Breast epithelium (tissue), 4 donors: ENCODE measurements at regions not wholly inside any gene's neighbourhood (a gene's known extent, or its start where the extent isn't known, plus 50 kb on each side); places are given as distances from the start of the nearest gene placed in this dataset.

ENCODE experiments used
- DNase-seq, 2 donors: peaks; one replicate each; pipeline ENCODE4 v3.0.0-alpha.2; 2019; ENCODE audit warnings: low spot score in 2 of 2
- H3K27ac ChIP-seq, 2 donors: fragments of 200-600 bp; sonication (generic) in 1 of 2; one replicate each; pipeline ENCODE4 v1.5.1; 2016 to 2019; ENCODE audit warnings: mild to moderate bottlenecking in 1 of 2
- H3K27me3 ChIP-seq, 2 donors: fragments of 200-600 bp; sonication (generic) in 1 of 2; one replicate each; pipeline versions ENCODE4 v1.5.1 to v1.6.0; 2017 to 2019; ENCODE audit warnings: control low read depth in 1 of 2, mild to moderate bottlenecking in 1 of 2
- H3K36me3 ChIP-seq: fragments of 200-600 bp; one replicate; pipeline ENCODE4 v1.5.1; 2019
- H3K4me1 ChIP-seq, 2 donors: fragments of 200-600 bp; sonication (generic); one replicate each; pipeline ENCODE4 v1.5.1; 2016 to 2019; ENCODE audit warnings: control low read depth in 1 of 2
- H3K4me3 ChIP-seq, 3 donors: fragments of 200-600 bp; sonication (generic); 1 replicate in 2 of 3; 2 replicates in 1 of 3; pipeline ENCODE4 v1.5.1; 2016 to 2019; ENCODE audit warnings: mild to moderate bottlenecking in 3 of 3, moderate library complexity in 2 of 3
- H3K9me3 ChIP-seq, 2 donors: fragments of 200-600 bp; sonication (generic) in 1 of 2; one replicate each; pipeline ENCODE4 v1.5.1; 2016 to 2019; ENCODE audit warnings: control low read depth in 1 of 2
- POLR2A ChIP-seq: fragments of 450-650 bp; IDR thresholded peaks from one replicate; pipeline ENCODE4 v1.6.1; 2016; ENCODE audit warnings: antibody characterized with exemption, mild to moderate bottlenecking, moderate library complexity
- POLR2AphosphoS5 ChIP-seq, 3 donors: sonication (generic); formaldehyde crosslinking; IDR thresholded peaks; one replicate each; pipeline ENCODE4 v1.6.1; 2017; ENCODE audit warnings: antibody characterized with exemption in 3 of 3
- intact Hi-C: fragments of 100-400 bp; cut with DNase I; formaldehyde crosslinking; loops from one replicate; pipeline ENCODE4 v1.15.1; 2023; ENCODE audit warnings: low total_unique reads
- TF ChIP-seq, protein P1 (sequence below), 3 donors: fragments of 450-650 bp; IDR thresholded peaks; one replicate each; pipeline ENCODE4 v1.5.1; 2016 to 2017; ENCODE audit warnings: antibody characterized with exemption in 3 of 3, mild to moderate bottlenecking in 3 of 3, moderate library complexity in 3 of 3

DNA sequence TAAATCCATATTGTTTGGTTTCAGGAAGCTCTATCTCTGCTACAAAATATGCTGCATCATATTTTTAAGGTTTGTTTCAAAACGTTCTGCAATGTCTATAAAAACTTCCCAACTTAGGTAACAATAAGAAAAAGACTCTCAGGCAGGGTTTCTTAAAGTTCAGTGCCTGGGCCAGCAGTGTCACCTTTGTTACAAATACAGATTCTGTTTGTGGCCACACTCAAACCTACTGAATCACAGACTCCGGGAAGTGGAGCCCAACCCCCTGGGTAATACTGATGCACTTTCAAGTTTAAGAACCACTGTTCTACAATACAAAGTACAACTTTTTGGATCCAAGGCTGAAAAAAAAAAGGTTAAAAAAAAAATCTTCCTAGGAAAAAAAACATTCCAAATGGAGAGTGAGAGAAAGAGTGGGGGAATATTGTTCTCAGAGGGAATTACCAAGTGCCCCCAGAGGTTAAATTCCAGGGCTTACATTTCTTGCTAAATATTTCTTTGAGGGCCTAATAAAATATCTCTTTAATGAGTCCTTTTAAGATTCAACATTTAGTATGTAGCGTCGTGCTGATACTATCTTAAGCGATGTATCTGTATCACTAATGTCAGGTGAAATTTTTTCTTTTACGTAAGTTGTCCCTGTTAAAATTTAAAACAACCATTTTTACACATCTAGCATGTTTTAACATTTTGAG is 476.7 kb downstream of the TXNL1 start:
- no peaks in the 10 kb centered on the region for H3K9me3 ChIP-seq
- no peaks in the 10 kb centered on the region for H3K36me3 ChIP-seq
- H3K27ac ChIP-seq, result no peak overlapping the region
- H3K4me3 ChIP-seq, result no peak overlapping the region
- H3K4me1 ChIP-seq, result no peaks in the 10 kb centered on the region
- intact Hi-C loops, result no loop called here
- TF ChIP-seq POLR2AphosphoS5 (IDR thresholded peaks at IDR 0.05), result no peak
- no peak for TF ChIP-seq POLR2A
- TF ChIP-seq, protein P1, sequence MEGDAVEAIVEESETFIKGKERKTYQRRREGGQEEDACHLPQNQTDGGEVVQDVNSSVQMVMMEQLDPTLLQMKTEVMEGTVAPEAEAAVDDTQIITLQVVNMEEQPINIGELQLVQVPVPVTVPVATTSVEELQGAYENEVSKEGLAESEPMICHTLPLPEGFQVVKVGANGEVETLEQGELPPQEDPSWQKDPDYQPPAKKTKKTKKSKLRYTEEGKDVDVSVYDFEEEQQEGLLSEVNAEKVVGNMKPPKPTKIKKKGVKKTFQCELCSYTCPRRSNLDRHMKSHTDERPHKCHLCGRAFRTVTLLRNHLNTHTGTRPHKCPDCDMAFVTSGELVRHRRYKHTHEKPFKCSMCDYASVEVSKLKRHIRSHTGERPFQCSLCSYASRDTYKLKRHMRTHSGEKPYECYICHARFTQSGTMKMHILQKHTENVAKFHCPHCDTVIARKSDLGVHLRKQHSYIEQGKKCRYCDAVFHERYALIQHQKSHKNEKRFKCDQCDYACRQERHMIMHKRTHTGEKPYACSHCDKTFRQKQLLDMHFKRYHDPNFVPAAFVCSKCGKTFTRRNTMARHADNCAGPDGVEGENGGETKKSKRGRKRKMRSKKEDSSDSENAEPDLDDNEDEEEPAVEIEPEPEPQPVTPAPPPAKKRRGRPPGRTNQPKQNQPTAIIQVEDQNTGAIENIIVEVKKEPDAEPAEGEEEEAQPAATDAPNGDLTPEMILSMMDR (IDR thresholded peaks at IDR 0.05), result no peak
- no peak for DNase-seq
- H3K27me3 ChIP-seq, result no peaks in the 10 kb centered on the region

DNA sequence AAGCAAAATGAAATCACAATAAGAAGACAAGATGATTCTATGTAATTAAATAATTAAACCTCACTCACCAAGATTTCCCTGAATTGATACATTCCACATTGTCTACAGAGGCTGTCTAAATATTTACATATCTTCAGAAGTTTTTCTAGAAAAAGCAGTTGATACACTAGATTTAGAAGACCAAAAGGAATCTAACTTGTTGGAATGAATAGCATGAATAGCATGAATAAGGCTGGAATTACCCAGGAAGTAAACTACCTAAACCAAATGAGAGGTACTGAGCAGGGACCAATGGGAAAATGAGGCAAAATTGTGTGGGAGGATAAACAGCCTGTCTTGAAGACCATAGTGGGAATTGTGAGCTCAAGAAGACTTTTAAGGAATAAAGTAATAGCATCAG is 479.7 kb downstream of the TXNL1 start:
- H3K27me3 ChIP-seq, result no peaks in the 10 kb centered on the region
- H3K9me3 ChIP-seq, result no peaks in the 10 kb centered on the region
- H3K4me3 ChIP-seq, result no peak overlapping the region
- no peaks in the 10 kb centered on the region for H3K36me3 ChIP-seq
- no peaks in the 10 kb centered on the region for H3K4me1 ChIP-seq
- DNase-seq, result no peak
- no peak for TF ChIP-seq POLR2AphosphoS5 (IDR thresholded peaks at IDR 0.05)
- TF ChIP-seq POLR2A, result no peak
- intact Hi-C loops, result no loop called here
- H3K27ac ChIP-seq, result no peak overlapping the region

DNA sequence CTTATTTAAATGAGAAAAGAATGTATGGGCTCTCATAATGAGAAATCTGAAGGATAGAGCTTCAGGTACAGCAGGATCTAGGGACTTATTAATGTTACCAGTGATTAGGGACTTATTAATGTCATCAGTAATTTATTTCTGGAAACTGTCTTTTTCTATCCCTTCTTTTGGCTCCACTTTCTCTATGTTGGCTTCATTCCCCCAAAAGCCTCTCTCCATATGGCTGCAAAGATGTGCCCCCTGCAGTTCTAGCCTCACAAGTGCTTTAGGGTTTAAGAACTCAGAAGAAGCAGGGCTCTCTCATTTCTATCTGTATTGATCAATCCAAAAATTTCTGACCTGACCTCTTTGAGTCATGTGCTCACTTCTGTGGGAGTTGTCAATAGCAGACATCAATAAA is 480.9 kb downstream of the TXNL1 start:
- no peak for DNase-seq
- Histone ChIP-seq H3K9me3 (no peaks in the 10 kb centered on the region), H3K36me3 (no peaks in the 10 kb centered on the region), H3K4me1 (no peaks in the 10 kb centered on the region), H3K27ac (no peak overlapping the region), H3K27me3 (no peaks in the 10 kb centered on the region), H3K4me3 (no peak overlapping the region)
- intact Hi-C loops, result no loop called here
- TF ChIP-seq POLR2A (no peak), POLR2AphosphoS5 (IDR thresholded peaks at IDR 0.05) (no peak)
- TF ChIP-seq, protein P1 (IDR thresholded peaks at IDR 0.05), result no peak

DNA sequence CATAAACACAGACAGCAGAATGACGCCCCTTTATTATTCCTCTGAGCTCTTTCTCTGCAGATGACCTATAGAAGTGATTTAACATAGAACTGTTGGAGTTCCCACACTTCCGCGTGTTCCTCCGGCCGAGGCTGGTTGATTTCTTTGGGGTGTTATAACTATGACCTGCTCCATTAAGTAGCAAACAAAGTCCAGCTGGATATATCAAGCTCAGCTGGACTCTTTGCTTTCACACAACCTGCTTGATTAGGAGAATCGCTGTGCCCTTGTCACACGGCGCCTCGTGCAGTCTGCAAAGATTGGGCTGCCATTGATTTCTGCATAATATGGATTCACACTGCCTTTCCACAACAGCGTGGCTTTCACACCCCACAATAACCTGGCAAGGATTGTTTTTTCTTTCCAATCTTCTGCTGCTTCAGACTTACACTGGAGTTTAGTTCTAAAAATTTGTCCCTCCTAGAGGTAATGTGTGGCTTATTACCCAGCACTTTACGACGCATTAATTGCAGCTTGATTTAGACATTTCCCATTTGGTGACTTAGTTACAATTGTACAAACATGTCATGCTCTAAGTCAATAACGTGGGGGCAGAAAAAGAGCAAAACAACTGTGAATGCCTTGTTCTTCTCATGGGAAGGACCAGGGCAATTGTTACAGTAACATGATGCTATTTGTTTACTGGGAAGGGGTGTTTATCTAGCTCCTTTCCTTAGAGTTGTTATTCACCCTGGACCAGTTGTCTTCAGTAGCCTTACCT is 485.7 kb downstream of the TXNL1 start:
- intact Hi-C loops, result no loop called here
- Histone ChIP-seq H3K27me3 (no peaks in the 10 kb centered on the region), H3K4me3 (no peak overlapping the region)

DNA sequence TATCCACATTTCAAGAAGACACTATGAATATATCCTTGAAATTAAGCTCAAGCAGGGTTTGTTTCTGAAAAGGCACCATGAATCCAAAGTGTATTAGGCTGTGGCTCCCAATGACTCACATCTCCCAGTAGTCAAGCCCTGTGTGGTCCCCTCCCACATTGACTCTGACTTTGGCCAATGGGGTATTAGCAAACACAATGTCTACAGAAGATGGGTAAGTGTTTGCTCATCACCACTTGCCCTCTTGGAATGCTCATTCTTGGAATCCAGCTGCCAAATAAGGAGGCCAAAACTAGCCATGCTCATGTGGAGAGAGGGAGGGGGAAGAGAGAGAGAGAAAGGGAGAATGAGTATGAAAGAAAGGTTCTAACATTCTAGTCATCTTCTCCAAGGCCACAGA is 490.0 kb downstream of the TXNL1 start:
- Histone ChIP-seq H3K36me3 (no peaks in the 10 kb centered on the region), H3K27me3 (no peaks in the 10 kb centered on the region), H3K4me3 (no peak overlapping the region), H3K27ac (no peak overlapping the region), H3K9me3 (no peaks in the 10 kb centered on the region), H3K4me1 (no peaks in the 10 kb centered on the region)
- intact Hi-C loops, result no loop called here
- no peak for TF ChIP-seq POLR2A
- no peak for DNase-seq

More for the DNA sequence above, 485.7 kb downstream of the TXNL1 start:
- TF ChIP-seq, protein P1 (IDR thresholded peaks at IDR 0.05), result no peak
- TF ChIP-seq POLR2AphosphoS5 (IDR thresholded peaks at IDR 0.05) (no peak), POLR2A (no peak)
- Histone ChIP-seq H3K36me3 (no peaks in the 10 kb centered on the region), H3K9me3 (no peaks in the 10 kb centered on the region), H3K4me1 (no peaks in the 10 kb centered on the region), H3K27ac (no peak overlapping the region)
- no peak for DNase-seq

DNA sequence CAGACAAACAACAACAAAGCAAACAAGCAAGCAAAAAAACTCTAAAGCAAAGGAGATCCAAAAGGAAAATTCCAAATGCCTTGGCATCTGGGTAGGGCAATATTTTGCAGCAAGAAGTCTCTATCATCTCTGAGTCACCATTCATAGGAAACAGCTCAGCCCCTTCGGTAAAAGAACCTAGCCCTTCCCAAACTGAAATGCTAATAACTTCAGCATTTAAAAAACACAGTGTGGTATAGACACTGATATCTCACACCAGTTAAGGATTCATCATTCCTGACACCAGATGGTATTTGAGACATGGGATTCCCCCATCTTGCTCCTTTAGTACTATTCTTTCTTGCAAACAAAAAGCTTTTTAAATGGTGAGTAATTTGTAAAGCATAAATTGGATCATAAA is 491.8 kb downstream of the TXNL1 start:
- intact Hi-C loops, result no loop called here

More for the DNA sequence above, 491.8 kb downstream of the TXNL1 start:
- no peak for DNase-seq
- Histone ChIP-seq H3K4me1 (no peaks in the 10 kb centered on the region), H3K36me3 (no peaks in the 10 kb centered on the region), H3K4me3 (no peak overlapping the region), H3K27me3 (no peaks in the 10 kb centered on the region), H3K9me3 (no peaks in the 10 kb centered on the region), H3K27ac (no peak overlapping the region)
- no peak for TF ChIP-seq POLR2A
- TF ChIP-seq POLR2AphosphoS5 (IDR thresholded peaks at IDR 0.05), result no peak
